ENCODE measurements at regions not wholly inside any gene's neighbourhood (a gene's known extent, or its start where the extent isn't known, plus 50 kb on each side); places are given as distances from the start of the nearest gene placed in this dataset.

- TF ChIP-seq, protein P1, sequence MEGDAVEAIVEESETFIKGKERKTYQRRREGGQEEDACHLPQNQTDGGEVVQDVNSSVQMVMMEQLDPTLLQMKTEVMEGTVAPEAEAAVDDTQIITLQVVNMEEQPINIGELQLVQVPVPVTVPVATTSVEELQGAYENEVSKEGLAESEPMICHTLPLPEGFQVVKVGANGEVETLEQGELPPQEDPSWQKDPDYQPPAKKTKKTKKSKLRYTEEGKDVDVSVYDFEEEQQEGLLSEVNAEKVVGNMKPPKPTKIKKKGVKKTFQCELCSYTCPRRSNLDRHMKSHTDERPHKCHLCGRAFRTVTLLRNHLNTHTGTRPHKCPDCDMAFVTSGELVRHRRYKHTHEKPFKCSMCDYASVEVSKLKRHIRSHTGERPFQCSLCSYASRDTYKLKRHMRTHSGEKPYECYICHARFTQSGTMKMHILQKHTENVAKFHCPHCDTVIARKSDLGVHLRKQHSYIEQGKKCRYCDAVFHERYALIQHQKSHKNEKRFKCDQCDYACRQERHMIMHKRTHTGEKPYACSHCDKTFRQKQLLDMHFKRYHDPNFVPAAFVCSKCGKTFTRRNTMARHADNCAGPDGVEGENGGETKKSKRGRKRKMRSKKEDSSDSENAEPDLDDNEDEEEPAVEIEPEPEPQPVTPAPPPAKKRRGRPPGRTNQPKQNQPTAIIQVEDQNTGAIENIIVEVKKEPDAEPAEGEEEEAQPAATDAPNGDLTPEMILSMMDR (IDR thresholded peaks at IDR 0.05), result no peak
- TF ChIP-seq POLR2A (IDR thresholded peaks at IDR 0.05), result no peak
Observed at GRCh38 chr10:107471911-107472310, 307.4 kb upstream of the SORCS1 start.

Measured in heart left ventricle (tissue), 13 donors.